NT2/D1 (cell line): ENCODE measurements at regions not wholly inside any gene's neighbourhood (a gene's known extent, or its start where the extent isn't known, plus 50 kb on each side); places are given as distances from the start of the nearest gene placed in this dataset.

Experiments used
- SUZ12 ChIP-seq: IDR thresholded peaks from 2 replicates; pipeline ENCODE4 v1.6.1; 2011; ENCODE audit not compliant: insufficient read length, insufficient read depth; ENCODE audit errors: extremely low read depth
- YY1 ChIP-seq: IDR thresholded peaks from 2 replicates; pipeline ENCODE4 v1.6.1; 2011; ENCODE audit not compliant: insufficient read length, insufficient read depth
- ZNF274 ChIP-seq: IDR thresholded peaks from 2 replicates; pipeline ENCODE4 v1.6.1; 2011; ENCODE audit warnings: mild to moderate bottlenecking, low read depth, low read length

DNA sequence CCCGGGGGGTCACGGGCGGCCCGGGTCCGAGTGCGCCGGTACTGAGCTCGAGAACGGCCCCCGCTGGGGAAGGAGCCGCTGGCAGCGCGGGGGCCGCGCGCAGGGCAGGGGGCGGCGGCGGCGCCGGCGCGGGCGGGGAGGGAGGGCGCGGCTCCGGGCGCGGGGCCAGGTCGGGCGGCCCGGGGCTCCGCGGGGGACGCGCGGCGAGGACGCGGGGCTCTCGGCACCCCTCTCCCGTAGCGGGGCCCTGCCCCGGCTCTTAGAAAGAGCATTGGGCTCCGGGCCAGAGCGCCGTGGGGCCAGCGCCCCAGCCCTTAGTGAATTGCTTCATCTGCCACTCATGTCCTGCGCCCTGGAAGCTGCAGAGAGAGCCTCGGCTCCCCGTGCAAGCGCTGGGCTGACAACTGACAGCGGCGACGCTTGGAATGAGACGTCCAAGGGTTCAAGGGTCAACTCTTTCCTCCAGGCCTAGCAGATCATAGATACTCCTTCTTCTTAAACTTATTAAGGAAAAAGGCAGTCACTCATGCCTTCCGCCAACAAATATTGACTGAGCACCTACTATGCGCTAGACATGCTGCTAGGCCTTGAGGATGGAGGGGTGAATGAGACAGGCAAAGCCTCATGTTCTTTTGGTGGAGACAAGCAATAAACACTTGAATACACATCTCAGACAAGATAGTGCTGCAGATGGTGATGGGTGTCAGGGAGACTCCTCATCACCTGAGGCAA lies 140.8 kb downstream of the SMAD6 start:
- TF ChIP-seq SUZ12 (no peak), ZNF274 (no peak), YY1 (no peak)
